ENCODE measurements at regions not wholly inside any gene's neighbourhood (a gene's known extent, or its start where the extent isn't known, plus 50 kb on each side); places are given as distances from the start of the nearest gene placed in this dataset.

DNA sequence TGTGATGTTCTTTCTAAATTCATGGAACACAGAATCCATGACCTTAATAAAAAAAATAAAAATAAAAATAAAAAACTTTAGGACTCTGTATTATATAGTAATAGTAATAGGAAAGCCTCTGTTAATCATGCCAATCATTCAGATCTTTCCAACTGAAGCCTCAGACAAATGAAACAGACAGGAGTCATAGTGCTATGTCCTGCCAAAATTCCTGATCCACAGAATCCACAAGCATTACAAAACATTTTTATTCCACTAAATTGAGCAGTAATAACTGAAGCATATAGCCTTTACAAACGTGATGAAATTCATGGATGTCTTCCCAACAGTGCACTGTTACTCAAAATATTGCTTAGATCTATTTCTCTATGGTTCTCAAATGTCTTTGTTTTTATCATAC is 820.6 kb upstream of the PCDH9 start:
- TF ChIP-seq TCF12 (IDR thresholded peaks at IDR 0.05; ENCODE audit: low read depth) = no peak
- TF ChIP-seq FOXM1 (IDR thresholded peaks at IDR 0.05; ENCODE audit: borderline replicate concordance, low read depth) = no peak
- TF ChIP-seq, protein P1, sequence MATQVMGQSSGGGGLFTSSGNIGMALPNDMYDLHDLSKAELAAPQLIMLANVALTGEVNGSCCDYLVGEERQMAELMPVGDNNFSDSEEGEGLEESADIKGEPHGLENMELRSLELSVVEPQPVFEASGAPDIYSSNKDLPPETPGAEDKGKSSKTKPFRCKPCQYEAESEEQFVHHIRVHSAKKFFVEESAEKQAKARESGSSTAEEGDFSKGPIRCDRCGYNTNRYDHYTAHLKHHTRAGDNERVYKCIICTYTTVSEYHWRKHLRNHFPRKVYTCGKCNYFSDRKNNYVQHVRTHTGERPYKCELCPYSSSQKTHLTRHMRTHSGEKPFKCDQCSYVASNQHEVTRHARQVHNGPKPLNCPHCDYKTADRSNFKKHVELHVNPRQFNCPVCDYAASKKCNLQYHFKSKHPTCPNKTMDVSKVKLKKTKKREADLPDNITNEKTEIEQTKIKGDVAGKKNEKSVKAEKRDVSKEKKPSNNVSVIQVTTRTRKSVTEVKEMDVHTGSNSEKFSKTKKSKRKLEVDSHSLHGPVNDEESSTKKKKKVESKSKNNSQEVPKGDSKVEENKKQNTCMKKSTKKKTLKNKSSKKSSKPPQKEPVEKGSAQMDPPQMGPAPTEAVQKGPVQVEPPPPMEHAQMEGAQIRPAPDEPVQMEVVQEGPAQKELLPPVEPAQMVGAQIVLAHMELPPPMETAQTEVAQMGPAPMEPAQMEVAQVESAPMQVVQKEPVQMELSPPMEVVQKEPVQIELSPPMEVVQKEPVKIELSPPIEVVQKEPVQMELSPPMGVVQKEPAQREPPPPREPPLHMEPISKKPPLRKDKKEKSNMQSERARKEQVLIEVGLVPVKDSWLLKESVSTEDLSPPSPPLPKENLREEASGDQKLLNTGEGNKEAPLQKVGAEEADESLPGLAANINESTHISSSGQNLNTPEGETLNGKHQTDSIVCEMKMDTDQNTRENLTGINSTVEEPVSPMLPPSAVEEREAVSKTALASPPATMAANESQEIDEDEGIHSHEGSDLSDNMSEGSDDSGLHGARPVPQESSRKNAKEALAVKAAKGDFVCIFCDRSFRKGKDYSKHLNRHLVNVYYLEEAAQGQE (IDR thresholded peaks at IDR 0.05; ENCODE audit: low read depth) = no peak
- no peak for TF ChIP-seq CREB1 (IDR thresholded peaks at IDR 0.05; ENCODE audit: low read depth)
- no peak for TF ChIP-seq NFIC (IDR thresholded peaks at IDR 0.05)
- TF ChIP-seq ZBTB7A (IDR thresholded peaks at IDR 0.05; ENCODE audit: low read depth) = no peak
- no peak for TF ChIP-seq YY1 (IDR thresholded peaks at IDR 0.05; ENCODE audit: low read depth)
- no peak for TF ChIP-seq CEBPB (IDR thresholded peaks at IDR 0.05)
- no peak for TF ChIP-seq RAD21 (IDR thresholded peaks at IDR 0.05; ENCODE audit: low read depth)
- no peak for TF ChIP-seq TAF1 (IDR thresholded peaks at IDR 0.05; ENCODE audit: low read depth)
- TF ChIP-seq, protein P2, sequence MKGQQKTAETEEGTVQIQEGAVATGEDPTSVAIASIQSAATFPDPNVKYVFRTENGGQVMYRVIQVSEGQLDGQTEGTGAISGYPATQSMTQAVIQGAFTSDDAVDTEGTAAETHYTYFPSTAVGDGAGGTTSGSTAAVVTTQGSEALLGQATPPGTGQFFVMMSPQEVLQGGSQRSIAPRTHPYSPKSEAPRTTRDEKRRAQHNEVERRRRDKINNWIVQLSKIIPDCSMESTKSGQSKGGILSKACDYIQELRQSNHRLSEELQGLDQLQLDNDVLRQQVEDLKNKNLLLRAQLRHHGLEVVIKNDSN (IDR thresholded peaks at IDR 0.05) = no peak
- no peak for TF ChIP-seq EGR1 (IDR thresholded peaks at IDR 0.05)
- no peak for TF ChIP-seq TEAD4 (IDR thresholded peaks at IDR 0.05)
- TF ChIP-seq, protein P3, sequence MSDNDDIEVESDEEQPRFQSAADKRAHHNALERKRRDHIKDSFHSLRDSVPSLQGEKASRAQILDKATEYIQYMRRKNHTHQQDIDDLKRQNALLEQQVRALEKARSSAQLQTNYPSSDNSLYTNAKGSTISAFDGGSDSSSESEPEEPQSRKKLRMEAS (IDR thresholded peaks at IDR 0.05) = no peak

DNA sequence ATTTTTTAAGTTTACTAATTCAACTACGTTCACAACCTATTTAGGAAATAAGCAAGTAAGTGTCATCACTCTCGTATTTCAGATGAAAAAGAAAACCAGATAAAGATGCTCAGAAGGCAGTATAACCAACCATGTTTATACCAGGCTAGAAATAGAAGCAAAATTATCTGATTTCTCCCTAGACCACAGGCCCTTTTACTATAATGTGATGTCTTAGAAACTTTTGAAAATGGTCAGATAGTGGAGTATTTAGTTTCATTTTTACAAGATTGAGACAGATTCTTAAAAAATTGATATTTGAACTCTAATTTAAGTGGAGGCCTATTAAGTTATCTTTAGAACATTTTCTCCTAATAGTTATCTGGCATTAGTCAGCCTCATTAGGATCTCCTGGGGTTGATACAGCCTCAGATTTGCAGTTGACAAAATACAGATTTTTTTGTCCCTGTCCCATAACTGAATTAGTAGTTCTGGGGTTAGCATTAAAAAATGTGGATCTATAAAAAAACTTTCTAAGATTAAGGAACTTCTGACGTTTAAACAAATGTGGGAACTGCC is 818.7 kb upstream of the PCDH9 start:
- TF ChIP-seq FOXM1 (IDR thresholded peaks at IDR 0.05; ENCODE audit: borderline replicate concordance, low read depth) = no peak
- no peak for TF ChIP-seq CEBPB (IDR thresholded peaks at IDR 0.05)
- TF ChIP-seq YY1 (IDR thresholded peaks at IDR 0.05; ENCODE audit: low read depth) = no peak
- no peak for TF ChIP-seq EP300 (IDR thresholded peaks at IDR 0.05; ENCODE audit: borderline replicate concordance)
- no peak for TF ChIP-seq EGR1 (IDR thresholded peaks at IDR 0.05)
- TF ChIP-seq, protein P3 (IDR thresholded peaks at IDR 0.05) = no peak
- no peak for TF ChIP-seq TAF1 (IDR thresholded peaks at IDR 0.05; ENCODE audit: low read depth)
- TF ChIP-seq, protein P1 (IDR thresholded peaks at IDR 0.05; ENCODE audit: low read depth) = no peak
- TF ChIP-seq NFIC (IDR thresholded peaks at IDR 0.05) = no peak
- TF ChIP-seq RAD21 (IDR thresholded peaks at IDR 0.05; ENCODE audit: low read depth) = no peak
- no peak for TF ChIP-seq CREB1 (IDR thresholded peaks at IDR 0.05; ENCODE audit: low read depth)
- TF ChIP-seq, protein P2 (IDR thresholded peaks at IDR 0.05) = no peak
- no peak for TF ChIP-seq TCF12 (IDR thresholded peaks at IDR 0.05; ENCODE audit: low read depth)
- TF ChIP-seq TEAD4 (IDR thresholded peaks at IDR 0.05) = no peak
- no peak for TF ChIP-seq ZBTB7A (IDR thresholded peaks at IDR 0.05; ENCODE audit: low read depth)

DNA sequence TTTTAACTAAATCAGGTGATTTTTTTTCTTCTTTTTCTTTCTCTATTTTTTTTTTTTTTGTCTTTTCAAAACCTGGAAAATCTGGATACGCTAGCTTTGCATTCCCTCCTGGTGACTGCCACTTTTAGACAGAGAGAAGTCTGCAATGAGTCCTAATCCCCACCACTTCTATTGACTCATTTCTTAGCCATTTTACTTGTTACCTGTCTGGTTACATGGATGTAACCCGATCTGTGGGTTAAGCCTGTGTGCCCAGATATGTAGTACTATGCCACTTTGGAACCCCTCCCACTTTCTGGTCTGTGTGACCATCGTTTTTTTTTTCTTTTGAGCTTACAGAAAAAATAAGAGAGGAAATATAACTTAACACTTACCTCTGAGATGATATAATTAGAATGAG is 817.8 kb upstream of the PCDH9 start:
- TF ChIP-seq TAF1 (IDR thresholded peaks at IDR 0.05; ENCODE audit: low read depth) (no peak), EP300 (IDR thresholded peaks at IDR 0.05; ENCODE audit: borderline replicate concordance) (no peak), TEAD4 (IDR thresholded peaks at IDR 0.05) (no peak), CEBPB (IDR thresholded peaks at IDR 0.05) (no peak), FOXM1 (IDR thresholded peaks at IDR 0.05; ENCODE audit: borderline replicate concordance, low read depth) (no peak), EGR1 (IDR thresholded peaks at IDR 0.05) (no peak), RAD21 (IDR thresholded peaks at IDR 0.05; ENCODE audit: low read depth) (no peak), NFIC (IDR thresholded peaks at IDR 0.05) (no peak), TCF12 (IDR thresholded peaks at IDR 0.05; ENCODE audit: low read depth) (no peak), ZBTB7A (IDR thresholded peaks at IDR 0.05; ENCODE audit: low read depth) (no peak), YY1 (IDR thresholded peaks at IDR 0.05; ENCODE audit: low read depth) (no peak), CREB1 (IDR thresholded peaks at IDR 0.05; ENCODE audit: low read depth) (no peak)
- TF ChIP-seq, protein P3 (IDR thresholded peaks at IDR 0.05) = no peak
- TF ChIP-seq, protein P1 (IDR thresholded peaks at IDR 0.05; ENCODE audit: low read depth) = no peak
- TF ChIP-seq, protein P2 (IDR thresholded peaks at IDR 0.05) = no peak
